Right ventricle myocardium inferior (tissue), 1 donor: ENCODE measurements at regions not wholly inside any gene's neighbourhood (a gene's known extent, or its start where the extent isn't known, plus 50 kb on each side); places are given as distances from the start of the nearest gene placed in this dataset.
"Not testable (repeated sequence)": the region's sequence is repeated elsewhere in the genome, so short reads cannot be mapped to it uniquely, and the experiment has no call there.

Experiments used
- ATAC-seq: fragments of 200-7000 bp; cut with Tn5 transposase; one replicate; pipeline ENCODE4 v1.9.1; 2020; ENCODE audit warnings: mild to moderate bottlenecking, moderate library complexity
- DNase-seq: peaks from one replicate; pipeline ENCODE4 v3.0.0; 2021; ENCODE audit errors: missing footprints
- intact Hi-C: fragments of 100-400 bp; cut with DNase I; formaldehyde crosslinking; loops from one replicate; pipeline ENCODE4 v1.11.0; 2022
- donor health status: DM: no; HTN: yes; CAD: no; lungs with severe emphysema.

DNA sequence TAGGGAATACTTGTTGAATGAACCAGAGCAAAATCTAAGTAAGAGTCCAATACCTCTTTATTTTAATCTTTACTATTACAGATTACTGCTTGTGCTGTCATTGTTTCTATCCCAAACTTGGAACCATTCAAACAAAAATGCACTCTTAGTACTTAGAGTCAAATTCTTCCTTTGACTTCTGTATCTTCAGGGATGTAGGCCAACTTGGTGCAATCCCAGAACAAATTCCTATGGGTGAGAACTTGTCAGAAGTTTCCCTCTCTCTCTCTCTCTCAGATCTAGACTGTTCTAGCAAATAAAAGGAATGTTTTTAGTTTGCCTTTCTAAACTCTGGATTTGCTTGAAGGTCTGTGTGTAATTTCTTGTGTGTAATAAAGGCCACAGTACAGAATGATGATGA lies 329.0 kb upstream of the TMTC4 start:
- intact Hi-C loops, result no loop called here
- ATAC-seq, result no peak
- DNase-seq, result no peak

DNA sequence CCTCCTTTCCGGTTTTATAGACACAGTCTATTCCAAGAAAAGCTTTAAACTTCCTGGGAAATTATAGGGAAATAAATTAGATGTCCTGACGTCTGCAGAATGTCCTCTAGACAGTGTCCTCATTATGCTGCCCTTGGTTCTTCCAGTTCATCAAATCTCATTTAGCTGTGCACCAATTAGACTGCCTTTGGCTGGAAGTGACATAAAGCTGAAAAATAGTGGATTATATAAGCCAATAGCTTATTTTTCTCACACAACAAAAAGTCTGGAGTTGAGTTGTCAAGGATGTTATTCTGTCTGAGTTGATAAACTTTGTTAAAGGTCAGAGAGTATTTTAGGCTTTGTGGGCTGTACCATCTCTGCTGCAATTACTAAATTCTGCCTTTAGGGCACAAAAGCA lies 314.8 kb upstream of the TMTC4 start:
- DNase-seq (no peak), ATAC-seq (no peak)
- intact Hi-C loops, result no loop called here

DNA sequence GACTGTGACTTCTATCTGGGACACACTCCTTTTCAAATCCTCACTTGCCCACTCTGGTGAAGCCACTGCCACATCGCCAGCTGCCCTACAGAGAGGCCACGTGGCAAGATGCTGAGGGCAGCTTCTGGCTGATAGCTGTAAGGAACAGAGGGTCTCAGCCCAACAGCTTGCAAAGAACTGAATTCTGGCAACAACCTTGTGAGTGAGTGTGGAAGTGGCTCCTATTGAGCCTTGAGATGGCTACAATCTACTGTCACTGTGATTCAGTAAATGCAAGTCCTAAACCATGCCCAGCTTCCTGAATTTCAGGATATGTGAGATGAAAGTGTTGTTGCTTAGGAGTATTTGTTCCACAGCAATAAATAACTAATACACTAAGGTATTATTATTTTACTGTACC lies 314.3 kb upstream of the TMTC4 start:
- intact Hi-C loops, result no loop called here
- DNase-seq, result no peak
- ATAC-seq, result no peak

DNA sequence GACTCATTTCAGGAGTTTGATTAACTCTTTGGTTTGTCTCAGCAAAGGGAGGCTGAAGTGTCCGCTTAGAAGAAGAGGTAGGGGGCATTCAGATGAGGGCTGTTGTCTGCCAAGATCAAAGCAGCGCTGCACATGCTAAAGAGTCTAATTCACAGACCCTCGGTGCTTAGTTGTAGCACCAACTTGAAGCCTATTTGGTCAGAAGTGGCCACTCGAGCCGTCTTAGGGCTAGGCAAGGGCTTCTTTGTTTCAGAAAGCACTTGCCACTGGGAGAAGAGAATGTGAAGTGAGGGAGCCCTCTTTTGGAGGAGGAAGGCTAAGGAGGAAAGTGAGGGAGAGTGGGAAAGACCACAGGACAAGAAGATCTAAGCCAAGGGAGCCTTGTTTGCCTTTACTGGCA lies 313.4 kb upstream of the TMTC4 start:
- no peak for ATAC-seq
- intact Hi-C loops, result no loop called here
- DNase-seq, result no peak

DNA sequence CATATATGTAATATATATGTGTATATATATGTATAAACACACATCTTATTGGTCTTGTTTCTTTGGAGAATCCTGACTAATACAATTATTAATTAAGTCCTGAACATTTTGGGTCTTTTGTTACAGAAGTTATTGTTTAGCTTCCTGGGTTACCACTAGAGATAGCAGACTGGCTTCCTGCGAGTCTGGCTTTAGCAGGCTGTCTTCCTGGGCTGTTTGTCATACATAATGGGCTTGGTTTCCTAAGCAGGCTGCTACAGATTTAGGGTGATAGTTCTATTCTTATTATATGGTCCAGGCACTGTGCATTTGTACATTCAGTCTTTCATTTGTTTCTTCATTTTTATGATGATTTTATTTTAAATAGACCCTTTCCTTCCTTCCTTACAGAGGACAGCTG lies 312.0 kb upstream of the TMTC4 start:
- ATAC-seq, result no peak
- no peak for DNase-seq
- intact Hi-C loops, result no loop called here

DNA sequence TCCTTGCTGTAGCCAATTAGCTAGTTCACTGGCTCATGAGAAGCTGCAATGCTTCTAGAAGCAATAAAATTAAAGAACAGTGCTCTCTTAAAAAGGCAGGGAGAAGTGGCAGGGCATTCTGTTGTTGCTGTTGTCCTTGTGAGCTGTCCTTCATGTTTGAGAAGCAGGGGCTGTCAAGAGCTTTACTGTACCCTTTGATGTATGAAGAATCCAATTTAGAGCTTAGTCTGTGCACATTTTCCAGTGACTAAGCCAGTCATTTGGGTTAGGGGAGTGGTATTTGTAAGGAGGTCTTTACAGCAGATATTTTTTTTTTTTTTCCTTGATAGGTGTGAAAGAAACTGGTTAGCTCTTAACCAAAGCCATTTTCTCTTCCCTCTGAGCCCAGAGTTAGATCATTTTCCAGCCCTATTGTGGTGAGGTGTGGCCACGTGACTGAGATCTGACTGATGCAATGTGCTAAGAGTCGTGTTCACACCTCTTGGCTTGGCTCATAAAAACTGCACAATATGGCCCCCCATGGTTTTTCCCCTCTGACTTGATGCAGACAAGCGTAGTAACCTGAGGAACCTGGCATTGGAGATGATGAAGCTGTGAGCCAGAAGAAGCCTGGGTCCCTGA lies 309.6 kb upstream of the TMTC4 start:
- intact Hi-C loops, result no loop called here
- no peak for ATAC-seq
- no peak for DNase-seq

DNA sequence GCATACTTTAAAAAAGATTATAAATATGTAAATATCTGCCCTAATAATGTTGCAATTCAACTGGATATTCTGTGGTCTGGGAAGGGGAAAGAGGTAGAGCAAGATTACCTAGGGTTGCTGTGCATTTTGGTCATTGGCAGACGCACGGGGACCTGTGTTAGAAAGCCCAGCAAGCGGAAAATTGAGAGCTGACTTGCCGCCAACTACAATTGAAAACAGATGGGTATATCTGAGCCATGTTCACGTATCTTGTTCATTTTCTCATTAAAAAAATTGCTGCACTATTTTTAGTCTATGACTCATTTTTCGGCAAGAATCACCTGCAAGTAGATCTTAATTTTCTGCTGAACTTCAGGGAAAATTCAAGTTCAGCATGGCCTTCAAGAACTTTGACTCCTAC lies 308.5 kb upstream of the TMTC4 start:
- DNase-seq, result no peak
- intact Hi-C loops, result no loop called here
- no peak for ATAC-seq

DNA sequence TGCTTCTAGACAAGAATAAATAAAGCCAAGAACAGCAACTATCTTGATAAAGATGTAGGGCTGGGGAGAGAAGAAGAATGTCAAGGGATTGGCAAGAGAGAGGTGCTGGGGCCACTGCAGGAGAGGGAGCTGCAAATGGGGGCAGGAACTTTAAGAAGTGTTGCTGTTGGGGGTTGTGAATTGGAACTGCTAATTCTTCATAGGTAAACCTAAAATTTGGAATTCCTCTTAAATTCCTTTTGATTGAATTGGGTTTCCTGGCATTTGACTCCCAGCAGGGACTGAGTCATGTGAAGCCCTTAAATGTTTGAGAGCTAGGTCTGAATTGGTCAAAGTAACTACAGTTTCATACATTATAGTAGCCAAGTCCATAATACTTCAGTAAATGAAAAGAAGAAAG lies 305.6 kb upstream of the TMTC4 start:
- DNase-seq (no peak), ATAC-seq (no peak)
- intact Hi-C loops, result no loop called here

DNA sequence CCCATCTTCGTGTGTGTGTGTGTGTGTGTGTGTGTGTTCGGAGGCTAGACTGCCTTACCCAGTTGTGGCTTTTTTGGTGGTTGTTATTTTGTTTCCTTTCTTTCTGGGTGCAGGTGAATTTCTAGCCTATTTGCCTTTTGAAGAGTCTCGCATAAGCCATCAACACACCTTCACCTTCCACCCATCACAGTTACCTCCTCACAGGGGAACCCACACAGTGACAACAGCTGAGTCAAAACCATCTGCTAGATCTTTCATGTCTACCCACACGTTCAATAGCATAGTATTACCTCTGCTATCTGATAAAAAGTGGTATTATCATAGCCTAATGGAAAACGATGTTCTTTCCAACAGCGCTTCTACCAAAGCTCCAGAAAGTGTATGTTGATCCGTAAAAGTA lies 303.2 kb upstream of the TMTC4 start:
- ATAC-seq (no peak), DNase-seq (no peak)
- intact Hi-C loops, result no loop called here

DNA sequence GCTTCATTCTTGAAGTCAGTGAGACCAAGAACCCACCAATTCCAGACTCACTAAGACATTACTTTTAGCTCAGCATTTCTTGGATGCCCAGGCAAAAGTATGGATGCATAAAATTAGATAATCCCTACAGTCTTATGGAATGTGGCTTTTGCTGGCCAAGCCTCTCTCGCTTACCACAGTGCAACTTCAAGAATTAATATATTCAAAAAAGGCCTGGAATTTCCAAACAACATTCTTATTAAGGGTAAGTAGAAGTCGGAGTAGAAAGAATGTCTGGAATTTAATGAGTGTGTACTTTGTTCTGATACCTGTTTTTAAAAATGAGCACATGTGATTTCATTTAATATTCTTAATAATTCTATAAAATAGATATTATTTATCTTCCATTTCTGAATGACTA lies 302.4 kb upstream of the TMTC4 start:
- ATAC-seq (no peak), DNase-seq (no peak)
- intact Hi-C loops, result no loop called here

DNA sequence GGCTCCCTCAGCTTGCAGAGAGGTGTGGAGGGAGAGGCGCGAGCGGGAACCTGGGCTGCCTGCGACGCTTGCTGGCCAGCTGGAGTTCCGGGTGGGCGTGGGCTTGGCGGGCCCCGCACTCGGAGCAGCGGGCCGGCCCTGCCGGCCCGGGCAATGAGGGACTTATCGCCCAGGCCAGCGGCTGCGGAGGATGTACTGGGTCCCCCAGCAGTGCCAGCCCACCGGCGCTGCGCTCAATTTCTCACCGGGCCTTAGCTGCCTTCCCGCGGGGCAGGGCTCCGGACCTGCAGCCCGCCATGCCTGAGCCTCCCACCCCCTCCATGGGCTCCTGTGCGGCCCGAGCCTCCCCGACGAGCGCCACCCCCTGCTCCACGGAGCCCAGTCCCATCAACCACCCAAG lies 301.1 kb upstream of the TMTC4 start:
- ATAC-seq, intact Hi-C loops: not testable (repeated sequence)
- peak; percentile 26 for DNase-seq

DNA sequence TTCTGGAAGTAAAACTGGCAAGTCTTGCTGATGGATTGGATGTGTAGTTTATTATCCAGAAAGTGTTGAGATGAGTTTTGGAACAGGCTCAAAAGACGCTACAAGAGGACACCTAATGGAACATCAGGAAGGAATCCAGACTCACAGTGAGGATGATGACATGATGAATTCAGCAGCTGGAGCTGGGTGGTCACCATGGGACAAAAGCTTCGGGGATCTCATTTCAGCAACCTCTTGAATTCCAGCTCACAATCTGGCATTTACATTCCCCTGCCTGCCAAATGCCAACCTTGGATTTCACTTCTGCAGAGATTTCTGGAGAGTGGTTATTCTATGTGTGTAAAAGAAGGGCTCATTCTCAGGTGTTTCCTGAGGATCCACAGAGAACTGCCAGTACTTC lies 288.0 kb upstream of the TMTC4 start:
- ATAC-seq, result no peak
- intact Hi-C loops, result no loop called here
- no peak for DNase-seq

DNA sequence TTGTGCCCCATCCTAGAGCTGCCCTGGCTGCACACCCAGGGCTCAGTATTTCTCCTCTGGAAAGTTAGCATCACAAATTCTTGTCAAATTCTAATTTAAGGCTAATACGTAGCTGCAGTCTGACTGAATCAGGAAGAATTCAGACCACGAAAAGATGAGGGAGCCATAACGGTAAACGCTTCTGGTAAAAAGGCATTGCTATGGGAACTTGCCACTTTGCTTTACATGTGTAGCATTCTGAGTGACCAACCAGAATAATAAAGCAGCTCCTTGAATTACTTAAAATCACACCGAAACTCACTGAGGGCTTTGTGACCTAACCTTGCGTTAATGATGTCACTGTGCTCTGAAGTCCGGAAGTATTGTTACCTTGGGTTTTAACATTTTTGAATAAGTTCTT lies 286.6 kb upstream of the TMTC4 start:
- intact Hi-C loops, result no loop called here
- ATAC-seq, result no peak
- no peak for DNase-seq

DNA sequence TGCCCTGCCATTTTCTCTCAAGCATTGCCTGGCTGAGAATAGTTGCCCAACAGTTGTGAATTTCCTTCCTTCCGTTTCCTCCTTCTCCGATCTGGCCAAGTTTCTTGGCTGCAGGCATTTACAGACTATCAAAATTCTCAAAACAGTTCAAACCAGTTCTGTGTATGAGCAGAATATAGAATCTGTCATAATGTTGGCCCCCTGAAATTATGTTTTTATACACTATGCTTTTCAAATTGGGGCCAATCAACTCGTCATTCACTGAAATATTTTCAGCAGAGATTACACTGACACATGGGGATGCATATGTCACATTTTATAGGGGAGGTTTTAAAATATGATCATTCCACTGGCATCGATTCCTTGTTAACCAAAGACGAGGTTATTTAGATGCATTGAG lies 284.2 kb upstream of the TMTC4 start:
- DNase-seq (no peak), ATAC-seq (no peak)
- intact Hi-C loops, result no loop called here

DNA sequence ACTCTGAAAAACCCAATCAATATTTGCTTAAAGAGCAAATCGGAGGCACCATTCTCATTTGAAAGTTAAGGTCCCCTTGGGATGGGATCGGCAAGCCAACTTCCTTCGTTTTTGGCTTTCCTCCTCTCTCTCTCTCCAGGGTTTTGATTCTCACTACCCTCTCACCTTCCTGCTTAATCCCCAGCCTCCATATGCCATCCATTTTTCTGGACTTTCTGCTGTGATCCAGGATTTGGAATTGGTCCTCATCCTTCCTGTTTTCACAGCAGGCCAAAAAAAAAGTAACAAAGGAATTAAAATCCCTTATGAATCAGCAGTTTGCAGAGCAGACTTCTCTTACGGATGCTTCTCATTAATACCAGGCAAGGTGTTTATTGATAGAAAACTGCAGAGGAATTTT lies 283.1 kb upstream of the TMTC4 start:
- intact Hi-C loops, result no loop called here
- ATAC-seq (no peak), DNase-seq (no peak)

DNA sequence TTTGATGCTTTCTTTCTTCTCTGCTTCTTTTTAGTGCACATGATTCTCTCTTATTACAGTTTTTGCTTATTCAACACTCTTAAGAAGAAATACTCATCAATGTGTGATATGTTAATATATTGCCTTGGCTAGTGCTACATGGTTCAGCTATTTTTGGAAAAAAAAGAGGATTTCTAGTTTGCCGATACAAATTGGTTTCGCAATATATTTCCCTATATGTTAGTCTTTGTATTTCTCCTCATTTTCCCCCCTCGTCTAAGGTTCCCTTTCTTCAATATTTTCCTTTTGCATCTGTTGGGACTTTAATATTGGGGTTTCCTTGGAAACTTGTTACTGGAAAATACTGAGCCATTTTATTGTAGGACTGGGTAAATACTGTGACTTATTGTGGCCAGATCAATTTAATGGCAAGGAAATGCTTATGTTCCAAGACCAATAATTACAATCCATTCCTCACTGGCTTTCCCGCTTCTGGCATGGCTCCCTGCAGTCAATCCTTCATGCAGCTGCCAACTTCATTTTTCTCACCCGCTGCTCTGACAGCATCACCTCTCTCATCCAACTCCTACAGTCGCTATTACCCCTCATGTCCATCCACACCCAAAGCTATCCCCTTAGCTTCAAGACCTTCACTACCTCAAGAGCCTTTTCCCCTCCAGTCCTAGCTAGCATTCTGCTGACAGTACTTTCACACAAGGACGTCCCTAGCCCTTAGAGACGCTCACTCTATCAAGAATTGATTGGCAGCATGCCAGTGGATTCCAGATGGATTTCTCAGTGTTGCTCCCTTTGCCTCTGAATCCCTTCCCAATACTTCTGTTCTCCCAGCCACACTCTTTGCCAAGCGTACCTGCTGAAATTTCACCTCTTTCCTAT lies 280.1 kb upstream of the TMTC4 start:
- intact Hi-C loops, result no loop called here
- ATAC-seq, result no peak
- DNase-seq, result no peak

DNA sequence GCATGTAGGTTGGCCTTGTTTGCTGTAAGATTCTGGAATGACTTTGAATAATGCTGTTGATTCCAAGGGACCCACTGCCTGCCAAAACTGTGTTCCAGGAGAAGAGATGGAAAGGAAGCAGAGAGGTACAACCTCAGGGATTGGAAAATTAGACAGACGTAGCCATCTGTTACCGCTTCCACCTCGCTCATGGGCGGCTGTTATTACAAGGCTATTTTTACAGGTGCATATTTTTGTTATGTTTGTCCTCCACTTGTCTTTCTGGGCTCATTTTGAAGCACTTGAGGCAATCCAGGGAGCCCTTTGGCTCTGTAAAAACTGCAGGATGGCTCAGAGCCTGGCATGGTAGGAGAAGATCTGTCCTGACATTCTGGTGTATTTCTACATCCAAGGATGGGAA lies 276.4 kb upstream of the TMTC4 start:
- intact Hi-C loops, result no loop called here
- no peak for DNase-seq
- ATAC-seq, result no peak

DNA sequence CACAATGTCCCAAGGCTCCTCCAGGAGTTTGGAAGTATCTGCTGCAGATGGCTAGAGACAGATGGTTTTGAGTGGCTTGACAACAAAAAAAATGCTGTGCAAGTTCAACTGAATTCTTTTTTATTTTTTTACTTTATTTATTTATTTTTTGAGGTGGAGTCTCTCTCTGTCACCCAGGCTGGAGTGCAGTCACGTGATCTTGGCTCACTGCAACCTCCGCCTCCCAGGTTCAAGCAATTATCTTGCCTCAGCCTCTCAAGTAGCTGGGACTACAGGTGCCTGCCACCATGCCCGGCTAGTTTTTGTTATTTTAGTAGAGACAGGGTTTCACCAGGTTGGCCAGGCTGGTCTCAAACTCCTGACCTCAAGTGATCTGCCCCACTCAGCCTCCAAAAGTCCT lies 274.3 kb upstream of the TMTC4 start:
- ATAC-seq, DNase-seq, intact Hi-C loops: not testable (repeated sequence)

DNA sequence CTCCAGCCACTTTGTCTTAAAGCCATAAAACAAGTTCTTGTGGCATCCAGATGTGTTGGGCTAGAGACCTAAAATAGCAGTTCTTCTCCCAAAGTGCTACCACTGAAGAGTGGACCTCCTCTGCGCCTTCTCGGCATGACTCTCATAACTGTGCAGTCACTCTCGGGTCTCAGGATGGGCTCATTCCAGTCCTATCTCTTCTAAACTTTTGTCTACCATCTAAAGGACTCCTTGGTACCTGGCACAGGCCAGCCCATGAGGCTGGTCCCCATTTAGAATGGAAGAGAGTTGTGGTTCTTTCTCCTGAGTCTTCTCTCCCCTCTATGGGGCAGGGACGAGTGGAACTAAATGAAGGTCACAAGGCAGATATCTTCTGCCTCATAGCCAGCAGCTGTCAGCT lies 272.0 kb upstream of the TMTC4 start:
- DNase-seq (no peak), ATAC-seq (no peak)
- intact Hi-C loops, result no loop called here

DNA sequence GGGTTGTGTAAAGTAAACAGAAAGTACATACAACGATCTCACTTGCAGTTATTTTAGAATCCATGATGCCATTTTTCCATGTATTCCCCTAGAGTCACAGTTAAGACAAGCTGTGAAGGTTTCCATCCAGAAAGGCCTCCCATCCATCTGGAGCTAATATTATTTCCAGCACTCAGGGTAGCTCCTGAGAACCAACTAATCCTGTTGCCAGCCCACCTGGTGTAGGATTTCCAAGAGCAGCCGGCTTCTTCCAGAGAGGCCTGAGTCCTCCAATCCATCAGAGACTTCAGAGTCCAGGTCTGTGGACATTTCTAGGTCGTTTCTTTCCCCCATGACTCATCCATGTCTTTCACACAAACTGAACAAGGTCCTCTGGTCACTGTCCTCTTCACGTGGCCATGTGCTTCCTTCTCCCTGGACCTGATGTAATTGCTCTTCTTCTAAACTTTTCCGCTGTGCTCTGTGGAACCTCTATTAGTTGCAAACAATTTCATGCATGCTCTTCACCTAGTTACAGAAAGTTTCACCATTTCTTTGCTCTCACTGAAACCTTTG lies 270.3 kb upstream of the TMTC4 start:
- no peak for DNase-seq
- ATAC-seq, result no peak
- intact Hi-C loops, result no loop called here
